ENCODE measurements at regions not wholly inside any gene's neighbourhood (a gene's known extent, or its start where the extent isn't known, plus 50 kb on each side); places are given as distances from the start of the nearest gene placed in this dataset.

GRCh38 chr2:216909541-216910210 lies 49.8 kb upstream of the TNP1 start:
- no peak for DNase-seq (ENCODE audit: low read depth)
- no peak overlapping the region for H3K4me3 ChIP-seq (ENCODE audit: low read depth, low read length)
- no peak for TF ChIP-seq MAX (IDR thresholded peaks at IDR 0.05; ENCODE audit: low read depth, low read length)
- no peak for TF ChIP-seq POLR2A (IDR thresholded peaks at IDR 0.05; ENCODE audit: extremely low read depth, insufficient read length)
- TF ChIP-seq MYC (IDR thresholded peaks at IDR 0.05; ENCODE audit: low read depth, low read length): no peak
- TF ChIP-seq CTCF (IDR thresholded peaks at IDR 0.05; ENCODE audit: low read depth, low read length): no peak

Measured in NB4 (cell line).